GM12878 (cell line): ENCODE measurements at regions not wholly inside any gene's neighbourhood (a gene's known extent, or its start where the extent isn't known, plus 50 kb on each side); places are given as distances from the start of the nearest gene placed in this dataset.

Source experiments
- ATAC-seq: fragments of 200-7000 bp; cut with Tn5 transposase; 3 replicates; pipeline ENCODE4 v1.9.1; 2020; ENCODE audit warnings: mild to moderate bottlenecking, moderate library complexity
- BruUV-seq: library from RNA; stranded (reverse); fragments of 400-500 nt; replicated peaks from 2 replicates; lab custom pipeline; 2021; lab: Mats Ljungman, UMichigan
- CTCF ChIA-PET: fragments of 300-600 bp; sonication (Branson Sonifier 250); formaldehyde crosslinking; extraction: SDS; loops from one replicate; lab custom pipeline; 2021; ENCODE audit warnings: inconsistent platforms; lab: Yijun Ruan, JAX
- POLR2A ChIA-PET: fragments of 350-600 bp; formaldehyde crosslinking; extraction: SDS; loops from one replicate; lab custom pipeline; 2021; ENCODE audit warnings: inconsistent platforms; lab: Charles Lee
- RAD21 ChIA-PET: fragments of 300-600 bp; sonication (Branson Sonifier 250); formaldehyde crosslinking; loops from one replicate; lab custom pipeline; 2023; ENCODE audit warnings: antibody characterized with exemption; ENCODE audit not compliant: unreplicated experiment; lab: Charles Lee
- SMC1A ChIA-PET: fragments of 300-600 bp; sonication (Branson Sonifier 250); formaldehyde crosslinking; loops from one replicate; lab custom pipeline; 2023; ENCODE audit not compliant: unreplicated experiment, uncharacterized antibody; lab: Charles Lee
- DNase-seq: peaks from one replicate; pipeline ENCODE4 v3.0.0-alpha.2; 2011; ENCODE audit warnings: low read depth, low spot score
- FAIRE-seq: peaks from 3 replicates; lab custom pipeline; 2011; peaks lifted over from hg19 to GRCh38; lab: Jason Lieb, UNC
- H2AFZ ChIP-seq: 2 replicates; pipeline ENCODE4 v1.6.0; 2011; ENCODE audit warnings: low read depth, low read length, control low read depth; ENCODE audit not compliant: control insufficient read depth
- H3K27ac ChIP-seq: 2 replicates; pipeline ENCODE4 v1.5.1; 2011; ENCODE audit warnings: control low read depth; ENCODE audit not compliant: control insufficient read depth, insufficient read depth
- H3K27me3 ChIP-seq, 2 experiments: replicated peaks in 1 of 2; 2 replicates each; pipeline versions ENCODE4 v1.6.0 to v1.6.1; 2011; ENCODE audit warnings: low read length in 1 of 2; ENCODE audit not compliant: control insufficient read depth in 2 of 2, insufficient read depth in 2 of 2
- H3K36me3 ChIP-seq, 2 experiments: 2 replicates each; pipeline ENCODE4 v1.5.1; 2011; ENCODE audit warnings: low read length in 1 of 2; ENCODE audit not compliant: control insufficient read depth in 2 of 2, insufficient read depth in 2 of 2
- H3K4me1 ChIP-seq: 2 replicates; pipeline ENCODE4 v1.6.1; 2011; ENCODE audit warnings: mild to moderate bottlenecking, low read length, moderate library complexity, mixed read lengths; ENCODE audit not compliant: control insufficient read depth, insufficient read depth
- H3K4me2 ChIP-seq: 2 replicates; pipeline ENCODE4 v1.6.0; 2011; ENCODE audit warnings: control low read depth; ENCODE audit not compliant: control insufficient read depth, insufficient read depth
- H3K4me3 ChIP-seq: fragments of 200-600 bp; sonication (generic); 2 replicates; pipeline ENCODE4 v1.5.1; 2016
- H3K79me2 ChIP-seq: 2 replicates; pipeline ENCODE4 v1.6.0; 2011; ENCODE audit warnings: low read length; ENCODE audit not compliant: control insufficient read depth, insufficient read depth
- H3K9ac ChIP-seq: 2 replicates; pipeline ENCODE4 v1.8.0; 2011; ENCODE audit warnings: low read length, control low read depth, mixed read lengths; ENCODE audit not compliant: control insufficient read depth, insufficient read depth
- H3K9me3 ChIP-seq: replicated peaks from 3 replicates; pipeline ENCODE4 v1.5.1; 2011; ENCODE audit warnings: mild to moderate bottlenecking, low read length; ENCODE audit not compliant: control insufficient read depth, insufficient read depth
- H4K20me1 ChIP-seq: 2 replicates; pipeline ENCODE4 v1.6.0; 2011; ENCODE audit not compliant: control insufficient read depth, insufficient read depth
- BACH1 ChIP-seq: fragments of 450-650 bp; IDR thresholded peaks from 2 replicates; pipeline ENCODE4 v1.6.1; 2017; ENCODE audit warnings: mild to moderate bottlenecking, borderline replicate concordance
- BCL11A ChIP-seq: IDR thresholded peaks from 2 replicates; pipeline ENCODE4 v1.6.1; 2011; ENCODE audit warnings: low read depth, low read length
- CHD1 ChIP-seq: IDR thresholded peaks from 2 replicates; pipeline ENCODE4 v1.6.1; 2012; ENCODE audit warnings: low read depth, low read length, improper control_type of control experiment
- ELK1 ChIP-seq: IDR thresholded peaks from 2 replicates; pipeline ENCODE4 v1.6.1; 2012; ENCODE audit warnings: low read depth, low read length, improper control_type of control experiment
- FOXK2 ChIP-seq: fragments of 450-650 bp; IDR thresholded peaks from 2 replicates; pipeline ENCODE4 v1.6.1; 2017; ENCODE audit warnings: mild to moderate bottlenecking, moderate library complexity
- HDGF ChIP-seq: fragments of 450-650 bp; IDR thresholded peaks from 2 replicates; pipeline ENCODE4 v1.6.1; 2016; ENCODE audit warnings: antibody characterized with exemption
- HSF1 ChIP-seq: fragments of 150-350 bp; IDR thresholded peaks from 2 replicates; pipeline ENCODE4 v1.6.1; 2014; ENCODE audit warnings: mild to moderate bottlenecking, low read depth, low read length
- KLF5 ChIP-seq: fragments of 450-650 bp; IDR thresholded peaks from 2 replicates; pipeline ENCODE4 v1.6.1; 2014; ENCODE audit warnings: mild to moderate bottlenecking; ENCODE audit not compliant: partially characterized antibody
- LARP7 ChIP-seq: fragments of 450-650 bp; IDR thresholded peaks from 2 replicates; pipeline ENCODE4 v1.6.1; 2017; ENCODE audit warnings: mild to moderate bottlenecking
- MTA3 ChIP-seq: IDR thresholded peaks from 2 replicates; pipeline ENCODE4 v1.6.1; 2012; ENCODE audit warnings: low read length, inconsistent platforms, borderline replicate concordance
- MYB ChIP-seq: fragments of 150-350 bp; IDR thresholded peaks from 2 replicates; pipeline ENCODE4 v1.6.1; 2014; ENCODE audit warnings: mild to moderate bottlenecking, low read depth, low read length, borderline replicate concordance
- PAX5 ChIP-seq: IDR thresholded peaks from 2 replicates; pipeline ENCODE4 v1.6.1; 2011; ENCODE audit warnings: low read depth, low read length, borderline replicate concordance
- PBX3 ChIP-seq: IDR thresholded peaks from 2 replicates; pipeline ENCODE4 v1.6.1; 2011; ENCODE audit warnings: mild to moderate bottlenecking, low read depth, low read length, moderate library complexity; ENCODE audit not compliant: insufficient replicate concordance
- POLR2A ChIP-seq: IDR thresholded peaks from 2 replicates; pipeline ENCODE4 v1.6.1; 2011; ENCODE audit warnings: low read depth, mild to moderate bottlenecking, low read length
- RUNX3 ChIP-seq: IDR thresholded peaks from 2 replicates; pipeline ENCODE4 v1.6.1; 2012; ENCODE audit warnings: low read length, inconsistent platforms
- SMAD1 ChIP-seq: fragments of 450-650 bp; IDR thresholded peaks from 2 replicates; pipeline ENCODE4 v1.6.1; 2018; ENCODE audit warnings: mild to moderate bottlenecking, low read depth; ENCODE audit not compliant: partially characterized antibody
- TCF12 ChIP-seq: IDR thresholded peaks from 2 replicates; pipeline ENCODE4 v1.6.1; 2011; ENCODE audit warnings: low read depth, mild to moderate bottlenecking, low read length
- ZNF384 ChIP-seq: IDR thresholded peaks from 2 replicates; pipeline ENCODE4 v1.6.1; 2012; ENCODE audit warnings: low read depth, mild to moderate bottlenecking, low read length, improper control_type of control experiment, borderline replicate concordance
- WGBS: methylation state at CpG from one replicate; pipeline ENCODE4 v1.1.6; 2016; ENCODE audit warnings: low lambda C conversion rate; ENCODE audit not compliant: insufficient replicate concordance, insufficient coverage; ENCODE audit errors: missing lambda C conversion rate; 5-methylcytosine and 5-hydroxymethylcytosine counted together
- in situ Hi-C: fragments of 300-500 bp; cut with MboI; formaldehyde crosslinking; loops from 9 replicates; pipeline ENCODE4 v1.14.3; 2018; ENCODE audit warnings: mixed read lengths
- intact Hi-C: fragments of 100-400 bp; cut with micrococcal nuclease; formaldehyde crosslinking; loops from one replicate; pipeline ENCODE4 v1.14.2; 2022; ENCODE audit not compliant: unreplicated experiment

- H3K4me1 ChIP-seq, result no peaks in the 10 kb centered on the region
- H3K4me3 ChIP-seq, result no peak overlapping the region
- H4K20me1 ChIP-seq, result no peaks in the 10 kb centered on the region
- BruUV-seq, result no TSS peak
- TF ChIP-seq LARP7, result no peak
- TF ChIP-seq BCL11A, result no peak
- TF ChIP-seq BACH1, result no peak
- no peak for TF ChIP-seq KLF5
- no peak for TF ChIP-seq ZNF384
- no peak for TF ChIP-seq HDGF
- no peak for TF ChIP-seq POLR2A
- TF ChIP-seq FOXK2, result no peak
- no peak for TF ChIP-seq ELK1
- TF ChIP-seq MTA3, result no peak
- TF ChIP-seq TCF12, result no peak
- no peak for TF ChIP-seq MYB
- no peak for TF ChIP-seq PAX5
- TF ChIP-seq SMAD1, result no peak
- TF ChIP-seq RUNX3, result no peak
- TF ChIP-seq PBX3, result no peak
- TF ChIP-seq HSF1, result no peak
- no peak for TF ChIP-seq CHD1
- TF ChIP-seq, all 136 proteins: peak for 0
- CTCF ChIA-PET, result no interaction called here
- Histone ChIP-seq H3K79me2 (no peaks in the 10 kb centered on the region), H3K9me3 (no peaks in the 10 kb centered on the region; the same call in 2 of the 3 replicates), H3K27me3 (no peaks in the 10 kb centered on the region), H3K36me3 (no peaks in the 10 kb centered on the region), H3K9ac (no peak overlapping the region), H3K27ac (no peak overlapping the region), H2AFZ (no peak overlapping the region), H3K4me2 (no peak overlapping the region)
- POLR2A ChIA-PET, result no interaction called here
- no peak for ATAC-seq
- no peak for DNase-seq
- in situ Hi-C loops, result no loop called here
- FAIRE-seq, result no peak
- RAD21 ChIA-PET, result no interaction called here
- WGBS, result 34% methylated on average over 4 of the region's 4 CpGs
- SMC1A ChIA-PET, result interaction anchor here (0.8 to 1.4 kb wide), 3 partner anchors 18 to 43 kb away, joined by 3 to 4 read pairs (median 3); no protein-coding TSS in a partner anchor
- intact Hi-C loops, result no loop called here
These were observed 891.7 kb downstream of the C6orf118 start for GRCh38 chr6:164417537-164418261.
